Dermis blood vessel endothelial cell (primary cell): ENCODE measurements at regions not wholly inside any gene's neighbourhood (a gene's known extent, or its start where the extent isn't known, plus 50 kb on each side); places are given as distances from the start of the nearest gene placed in this dataset.

Experiments used
- DNase-seq: peaks from one replicate; pipeline ENCODE4 v3.0.0; 2010

DNA sequence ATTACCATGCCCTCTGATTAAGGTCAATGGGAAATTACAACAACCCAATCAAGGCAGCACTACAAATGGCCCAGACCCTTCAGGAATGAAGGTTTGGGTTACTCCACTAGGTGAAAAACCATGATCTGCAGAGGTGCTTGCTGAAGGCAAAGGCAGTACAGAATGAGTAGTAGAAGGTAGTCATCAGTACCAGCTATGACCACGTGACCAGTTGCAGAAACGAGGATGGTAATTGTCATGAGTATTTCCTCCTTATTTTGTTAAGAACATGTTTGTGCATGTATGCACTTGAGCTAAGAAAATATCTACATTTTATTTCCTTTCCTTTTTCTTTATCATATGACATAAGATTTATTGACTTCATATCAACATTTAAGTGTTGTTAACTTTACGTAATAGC is 607.1 kb downstream of the KCNT2 start:
- no peak for DNase-seq

DNA sequence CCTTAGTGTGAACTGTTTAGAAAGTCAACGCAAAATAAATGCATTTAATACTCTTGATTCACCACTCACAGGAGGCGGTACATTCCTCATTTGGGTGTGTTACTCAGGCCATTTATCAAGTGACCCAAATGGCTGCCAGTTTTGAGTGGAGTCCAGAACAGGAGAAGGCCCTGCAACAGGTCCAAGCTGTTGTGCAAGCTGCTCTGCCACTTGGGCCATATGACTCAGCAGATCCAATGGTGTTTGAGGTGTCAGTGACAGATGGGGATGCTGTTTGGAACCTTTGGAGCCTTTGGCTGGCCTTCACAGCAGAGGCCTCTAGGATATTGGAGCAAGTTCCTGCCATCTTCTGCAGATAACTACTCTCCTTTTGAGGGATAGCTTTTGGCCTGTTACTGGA is 609.2 kb downstream of the KCNT2 start:
- DNase-seq, result no peak

DNA sequence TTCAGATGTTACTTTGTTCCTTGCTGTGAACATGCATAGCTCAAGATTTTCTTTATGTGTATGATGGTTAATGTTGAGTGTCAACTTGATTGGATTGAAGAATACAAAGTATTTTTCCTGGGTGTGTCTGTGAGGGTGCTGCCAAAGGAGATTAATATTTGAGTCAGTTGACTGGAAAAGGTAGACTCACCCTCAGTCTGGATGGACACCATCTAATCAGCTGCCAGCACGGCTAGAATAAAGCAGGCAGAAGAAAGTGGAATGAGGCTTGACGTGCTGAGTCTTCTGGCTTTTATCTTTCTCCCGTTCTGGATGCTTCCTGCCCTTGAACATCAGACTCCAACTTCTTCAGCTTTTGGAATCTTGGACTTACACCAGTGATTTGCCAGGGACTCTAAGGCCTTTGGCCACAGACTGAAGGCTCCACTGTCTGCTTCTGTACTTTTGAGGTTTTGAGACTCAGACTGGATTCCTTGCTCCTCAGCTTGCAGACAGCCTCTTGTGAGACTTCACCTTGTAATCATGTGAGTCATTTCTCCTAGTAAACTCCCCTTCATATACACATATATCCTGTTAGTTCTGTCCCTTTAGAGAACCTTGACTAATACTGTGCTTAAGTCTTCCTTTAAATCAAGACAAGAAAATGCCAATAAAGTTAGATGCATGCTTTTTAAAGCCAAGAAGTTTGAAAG is 626.6 kb downstream of the KCNT2 start:
- no peak for DNase-seq

DNA sequence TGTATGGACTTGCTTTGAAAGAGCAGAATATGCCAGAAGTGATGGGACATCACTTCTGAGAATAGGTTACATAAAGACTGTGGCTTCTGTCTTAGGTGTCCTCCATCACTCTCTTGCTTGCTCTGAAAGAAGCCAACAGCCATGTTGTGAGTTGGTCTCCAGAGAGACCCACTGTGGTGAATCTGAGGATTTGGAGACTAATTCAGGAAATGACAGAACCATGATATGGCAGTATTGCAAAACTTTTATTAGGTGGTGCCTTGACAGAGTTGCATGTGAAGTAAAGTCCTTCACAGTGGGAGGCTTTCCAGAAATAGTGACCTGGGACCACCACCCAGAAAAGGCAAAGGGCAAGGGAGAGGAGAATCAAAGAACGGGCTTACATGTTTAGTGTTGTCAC is 628.6 kb downstream of the KCNT2 start:
- no peak for DNase-seq

DNA sequence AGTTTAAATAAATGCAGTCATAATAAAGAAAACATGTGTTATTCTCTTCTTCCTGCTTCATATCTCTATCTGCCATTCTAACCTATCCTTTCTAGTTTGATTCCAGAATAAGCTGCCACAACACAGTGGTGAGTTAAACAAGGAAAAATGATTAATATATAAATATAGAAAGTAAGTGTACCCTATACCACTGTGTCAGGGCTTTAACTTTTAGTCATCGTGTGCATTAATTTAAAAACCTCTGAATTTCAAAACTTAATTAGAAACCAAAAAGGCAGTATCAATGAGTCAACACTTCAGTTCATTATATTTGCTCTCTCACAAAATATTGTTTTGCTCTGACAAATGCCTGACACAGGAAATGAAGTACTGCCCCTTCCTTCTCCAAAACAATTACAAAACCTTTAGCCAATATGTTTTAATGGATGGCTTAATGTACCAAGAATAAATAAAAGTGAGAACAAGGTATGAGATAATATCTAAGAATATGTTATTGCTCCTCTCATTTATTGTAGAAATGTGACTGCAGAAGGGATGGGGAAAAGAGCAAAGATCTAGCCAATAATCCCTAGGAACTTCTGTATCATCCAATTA is 634.8 kb downstream of the KCNT2 start:
- no peak for DNase-seq

DNA sequence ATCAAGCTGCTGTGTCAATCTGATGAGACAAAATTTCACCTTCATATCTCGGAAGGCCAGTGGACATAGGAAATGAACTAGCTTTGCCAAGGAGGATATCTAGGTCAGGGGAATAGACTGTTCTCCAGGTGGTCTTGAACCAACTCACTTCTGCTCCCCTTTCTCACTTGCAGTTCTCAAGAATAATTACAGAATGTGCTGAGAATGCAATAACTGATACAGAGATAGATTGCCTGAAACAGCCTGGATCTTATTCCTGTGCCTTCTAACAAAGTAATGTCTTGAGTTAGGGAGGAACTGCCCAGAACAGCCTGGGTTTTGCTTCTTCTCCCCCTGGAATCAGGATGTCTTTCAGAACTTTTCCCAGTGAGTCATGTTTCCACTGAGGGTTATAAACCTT is 636.7 kb downstream of the KCNT2 start:
- no peak for DNase-seq

DNA sequence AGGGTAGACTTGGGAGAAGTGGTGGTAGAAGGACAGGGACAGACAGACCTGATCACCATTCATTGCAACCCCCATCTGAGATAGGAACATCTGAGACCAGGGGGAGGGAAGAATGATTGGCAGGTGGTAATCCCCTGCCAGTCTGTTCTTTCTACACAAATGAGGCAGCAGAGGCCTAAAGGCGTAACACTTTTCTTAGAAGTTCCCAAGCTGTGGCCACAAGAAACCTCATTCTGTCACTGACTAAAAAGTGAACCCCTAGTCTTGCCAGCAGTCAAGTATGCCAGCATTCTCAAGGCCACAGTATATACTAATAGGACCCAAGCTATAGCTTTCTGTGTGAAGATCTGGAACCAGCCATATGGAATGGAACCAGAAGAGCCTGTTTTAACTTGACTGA is 638.0 kb downstream of the KCNT2 start:
- DNase-seq, result no peak

DNA sequence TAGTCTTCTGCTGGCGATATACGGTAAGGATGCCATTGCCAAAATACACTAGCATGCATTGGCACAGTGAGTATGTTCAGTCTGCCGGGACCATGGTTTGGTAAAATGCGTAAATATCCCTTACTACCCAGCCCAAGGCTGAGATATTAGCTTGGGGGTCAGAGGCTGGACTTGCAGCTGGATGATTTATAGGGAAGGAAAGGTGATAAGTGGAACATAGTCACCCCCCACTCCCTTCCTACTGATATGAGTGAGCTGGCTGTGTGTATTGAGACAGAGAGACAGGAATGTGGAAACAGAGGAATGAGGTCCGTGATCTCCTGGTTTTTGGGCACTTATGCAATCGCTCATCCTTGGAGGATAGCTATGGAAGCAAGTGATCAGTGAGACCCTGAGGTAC is 642.8 kb downstream of the KCNT2 start:
- DNase-seq, result no peak

DNA sequence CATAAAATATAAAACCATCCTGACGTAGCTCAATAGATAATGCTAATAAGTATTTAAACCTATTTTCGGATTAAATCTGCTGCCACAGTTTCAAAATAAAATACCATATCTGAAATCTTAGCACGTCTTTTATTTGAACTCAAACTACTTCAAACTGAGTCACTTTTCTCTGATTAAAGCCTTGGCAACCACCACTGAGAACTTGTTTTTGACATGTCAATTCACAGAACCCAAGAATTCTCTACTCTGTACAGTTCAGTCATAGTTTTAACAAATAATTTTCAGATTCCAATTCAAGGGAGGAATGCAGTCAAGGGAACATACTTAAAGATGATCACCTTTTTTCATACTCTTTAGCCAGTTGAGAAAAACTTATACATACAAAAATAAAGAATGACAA is 643.2 kb downstream of the KCNT2 start:
- no peak for DNase-seq

DNA sequence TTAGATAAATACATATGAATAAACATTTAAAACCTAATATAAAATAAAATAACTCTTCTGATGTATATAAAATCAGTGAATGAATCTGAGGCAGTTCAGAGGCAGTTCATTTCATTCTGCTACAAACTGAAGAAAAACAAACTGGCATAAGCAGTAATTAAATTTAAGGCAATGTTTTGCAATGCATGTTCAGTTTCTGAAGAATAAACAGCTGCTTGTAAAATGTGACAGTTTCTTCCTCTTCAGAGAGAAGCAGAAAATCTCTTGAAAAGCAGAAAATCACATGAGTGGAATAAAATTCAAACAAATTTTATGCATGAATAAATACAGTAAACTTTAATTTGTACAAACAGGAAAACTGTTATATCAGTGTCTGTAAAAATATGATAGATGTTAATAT is 643.7 kb downstream of the KCNT2 start:
- DNase-seq, result no peak

DNA sequence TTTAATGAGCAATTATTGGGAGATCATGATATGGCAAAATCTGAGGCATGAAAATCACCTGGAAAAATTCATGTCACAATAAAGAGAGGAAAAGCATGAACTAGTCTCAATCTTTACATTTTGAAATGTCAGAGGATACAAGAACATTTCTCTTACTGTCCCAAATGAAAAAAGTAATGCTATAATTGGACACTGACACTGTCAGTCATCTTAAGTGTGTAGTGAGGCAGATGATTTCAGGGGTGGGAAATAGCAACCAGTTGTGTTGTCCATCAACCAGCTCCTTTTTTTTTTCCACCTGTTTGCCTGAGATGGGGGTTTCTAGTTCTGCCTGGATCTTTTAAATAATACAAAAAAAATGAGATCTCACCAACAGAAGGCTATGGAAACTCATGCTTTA is 646.2 kb downstream of the KCNT2 start:
- DNase-seq, result no peak

DNA sequence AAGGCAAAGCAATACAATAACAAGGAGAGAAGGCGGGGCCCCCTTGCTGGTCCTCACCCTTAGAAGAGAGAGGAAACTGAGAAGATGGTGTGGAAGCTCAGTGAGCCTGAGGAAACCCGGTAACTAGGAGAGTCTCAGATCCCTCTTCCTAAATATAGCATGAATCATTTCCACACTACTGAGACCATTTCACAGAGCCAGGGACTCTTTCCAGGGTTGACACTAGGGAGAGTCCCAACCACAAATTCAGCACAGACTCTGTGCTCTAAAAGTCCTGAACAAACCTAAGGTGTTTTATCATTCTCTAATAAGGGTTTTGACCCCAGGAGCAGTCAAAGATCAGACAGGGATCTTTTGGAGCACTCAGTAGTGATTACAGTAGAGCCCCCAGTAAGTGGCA is 647.7 kb downstream of the KCNT2 start:
- no peak for DNase-seq

DNA sequence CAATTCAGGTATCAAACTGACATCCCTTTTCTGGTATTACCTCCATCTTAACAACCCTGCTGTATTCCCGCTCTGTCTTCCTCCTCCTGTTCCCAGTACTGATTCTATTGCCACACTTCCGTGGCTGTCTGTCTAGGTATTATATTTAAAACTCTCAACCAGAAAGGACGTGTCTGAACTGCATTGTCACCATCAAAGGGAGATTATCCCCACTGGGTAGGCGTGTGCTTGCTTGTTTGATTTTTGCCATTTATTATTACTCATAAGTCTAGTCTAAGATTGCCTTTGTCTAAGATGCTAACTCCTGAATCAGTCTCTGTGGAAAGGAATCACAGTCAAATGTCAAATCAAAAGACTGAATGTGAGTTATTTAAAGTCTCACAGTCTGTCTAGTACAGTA is 650.1 kb downstream of the KCNT2 start:
- no peak for DNase-seq

DNA sequence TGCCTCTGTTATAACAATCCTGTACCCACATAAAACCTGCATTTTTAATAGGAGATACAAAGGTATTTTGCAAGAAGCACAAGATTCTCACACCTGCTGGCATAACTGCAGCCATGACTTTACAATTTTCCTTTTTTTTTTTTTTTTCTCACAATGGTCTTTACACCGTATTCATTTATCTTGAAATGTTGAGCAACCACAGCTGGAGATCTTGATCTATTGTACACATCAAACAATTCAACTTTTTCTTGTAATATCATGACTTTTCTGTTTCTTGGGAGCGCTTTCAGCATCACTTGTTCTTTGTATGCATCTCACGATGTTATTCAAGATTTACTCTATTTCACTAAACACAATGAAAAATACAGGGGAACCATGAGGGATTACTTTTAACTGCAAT is 651.4 kb downstream of the KCNT2 start:
- DNase-seq, result no peak

DNA sequence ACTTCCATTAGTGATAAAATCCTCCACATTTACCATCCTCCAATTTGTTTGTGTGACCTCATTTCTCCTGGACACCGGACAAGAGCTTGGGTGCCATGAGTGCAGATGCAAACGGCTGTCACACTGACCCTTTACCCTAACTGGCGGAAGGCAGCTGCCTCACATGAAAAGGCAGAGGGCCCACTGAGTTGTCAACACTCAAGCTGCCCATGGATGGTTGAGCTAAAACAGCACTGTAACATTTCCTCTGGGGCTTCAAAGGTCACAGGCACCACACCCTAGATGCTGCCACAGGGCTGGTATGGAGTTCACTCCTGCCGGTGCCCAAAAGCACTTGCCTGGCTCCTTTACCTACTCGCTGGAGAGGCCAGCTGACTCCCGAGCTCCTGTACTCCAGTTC is 653.4 kb downstream of the KCNT2 start:
- no peak for DNase-seq

DNA sequence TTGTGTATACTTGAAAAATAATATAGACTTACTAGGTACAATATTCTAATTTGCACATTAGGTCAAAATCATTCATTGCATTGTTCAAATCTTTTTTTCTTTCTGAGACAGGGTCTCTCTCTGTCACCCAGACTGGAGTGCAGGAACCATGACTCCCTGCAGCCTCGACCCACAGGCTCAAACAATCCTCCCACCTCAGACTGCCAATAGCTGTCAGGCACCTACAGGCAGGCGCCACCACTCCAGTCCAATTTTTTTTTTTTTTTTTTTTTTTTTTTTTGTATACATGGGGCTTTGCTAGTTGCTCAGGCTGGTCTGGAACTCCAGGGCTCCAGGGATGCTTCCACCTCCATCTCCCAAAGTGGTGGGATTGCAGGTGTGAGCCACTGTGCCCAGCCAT is 656.9 kb downstream of the KCNT2 start:
- DNase-seq, result no peak

DNA sequence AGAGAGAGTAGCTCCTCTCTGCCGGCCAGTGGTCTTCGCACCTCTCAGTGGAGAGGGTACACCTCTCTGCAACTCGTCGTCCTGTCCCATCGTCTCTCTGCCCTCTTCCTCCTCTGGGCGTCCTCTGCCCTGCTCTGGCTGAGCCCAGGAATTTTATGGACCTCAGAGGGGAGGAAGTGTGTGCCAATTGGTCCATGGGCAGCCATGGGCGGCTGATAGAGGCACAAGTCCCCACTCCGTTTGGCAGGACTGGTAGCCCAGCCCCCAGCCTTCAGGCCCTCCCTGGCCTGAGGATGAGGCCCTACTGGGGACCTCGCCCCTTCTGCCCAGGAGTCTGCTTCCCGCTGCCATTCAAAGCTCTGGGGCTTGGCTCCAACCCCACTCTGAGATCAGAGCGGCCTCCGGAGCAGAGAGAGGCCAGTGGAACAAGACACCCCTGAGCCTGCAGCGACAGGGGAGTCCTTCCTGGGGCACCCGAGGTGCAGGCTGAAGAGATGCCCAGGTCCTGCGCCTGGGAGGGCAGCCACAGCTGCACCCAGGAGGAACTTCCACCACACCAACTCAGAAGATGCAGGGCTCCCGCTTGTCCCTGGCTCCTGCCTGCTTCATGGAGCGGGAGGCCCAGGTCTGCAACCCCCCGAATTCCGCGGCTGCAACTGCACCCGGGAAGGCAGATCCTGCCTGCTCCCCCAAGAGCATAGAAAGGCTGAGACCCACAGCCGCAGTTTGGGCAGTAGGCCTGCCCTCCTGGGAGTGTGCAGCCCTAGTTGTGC is 659.9 kb downstream of the KCNT2 start:
- DNase-seq, result no peak

DNA sequence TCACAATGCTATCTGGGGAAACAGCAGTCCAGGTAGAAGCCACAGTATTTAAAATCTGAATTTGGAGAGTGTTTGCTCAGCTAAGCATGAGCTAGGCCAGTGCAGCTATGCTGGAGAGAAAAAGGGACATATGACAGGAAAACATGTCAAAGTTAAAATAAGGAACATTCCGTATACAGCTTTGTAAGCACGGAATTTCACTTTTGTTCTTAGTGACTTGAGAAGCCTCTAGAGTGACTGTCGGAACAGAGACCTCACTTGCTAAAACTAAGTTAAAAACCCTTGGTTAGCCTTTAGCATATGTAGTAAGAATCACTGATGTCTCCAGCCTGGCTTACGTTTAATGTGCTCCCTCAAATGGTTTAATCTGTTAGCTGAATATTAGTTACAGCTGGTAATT is 661.7 kb downstream of the KCNT2 start:
- DNase-seq, result no peak

DNA sequence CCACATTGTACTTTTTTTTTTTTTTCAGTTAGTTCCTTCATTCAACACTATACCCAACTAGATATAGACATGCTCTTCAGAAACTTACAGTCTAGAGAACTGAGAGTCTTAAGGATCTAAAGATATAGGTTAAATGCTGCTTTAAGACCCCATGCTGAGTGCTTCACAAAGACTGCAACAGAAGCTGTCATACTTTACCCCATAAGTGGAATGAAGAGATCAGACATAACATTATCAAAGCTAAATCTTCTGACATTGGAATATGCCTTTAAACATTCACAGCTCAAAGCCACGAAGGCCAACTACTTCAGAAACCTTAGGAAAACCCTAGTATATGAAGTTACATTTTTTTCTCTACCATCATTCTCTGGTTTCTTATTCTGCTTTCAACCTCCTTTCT is 666.4 kb downstream of the KCNT2 start:
- DNase-seq, result no peak

DNA sequence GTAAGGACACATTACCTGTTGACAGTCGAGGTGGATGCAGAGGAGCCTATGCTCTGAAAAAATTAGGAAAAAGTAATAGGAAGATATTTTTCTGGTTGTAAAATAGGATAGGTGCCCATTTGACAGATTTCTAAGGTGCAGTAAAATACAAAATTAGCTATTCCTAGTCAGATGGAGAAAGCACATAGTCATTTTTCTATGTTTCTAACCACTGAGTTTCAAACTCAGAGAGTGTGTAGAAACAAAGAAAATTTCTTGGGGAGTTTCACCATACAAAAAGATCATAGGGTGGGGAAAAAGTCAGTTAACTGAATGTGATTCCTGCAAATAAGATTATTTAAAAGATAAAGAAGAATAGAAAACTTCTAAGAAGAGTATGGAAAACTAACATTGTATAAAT is 666.9 kb downstream of the KCNT2 start:
- DNase-seq, result no peak

DNA sequence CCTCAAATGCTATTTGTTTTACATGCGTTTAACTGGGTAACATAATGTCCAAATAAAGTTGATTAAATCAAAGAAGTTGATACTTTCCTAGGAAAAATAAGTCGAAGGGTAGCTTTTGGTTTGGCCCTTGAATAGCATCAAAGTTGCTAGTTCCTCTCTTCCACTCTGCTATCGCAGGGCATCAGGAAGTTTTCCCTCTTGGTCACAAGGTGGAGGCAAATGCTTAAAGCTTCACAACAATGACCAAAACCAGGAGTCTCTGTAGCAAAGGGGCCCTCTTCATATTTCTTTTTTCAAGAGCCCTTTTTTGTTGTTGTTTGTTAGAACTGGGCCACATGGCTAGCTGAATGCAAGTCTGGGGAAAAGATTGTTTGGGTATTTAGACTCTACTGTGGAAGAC is 668.4 kb downstream of the KCNT2 start:
- DNase-seq, result no peak

DNA sequence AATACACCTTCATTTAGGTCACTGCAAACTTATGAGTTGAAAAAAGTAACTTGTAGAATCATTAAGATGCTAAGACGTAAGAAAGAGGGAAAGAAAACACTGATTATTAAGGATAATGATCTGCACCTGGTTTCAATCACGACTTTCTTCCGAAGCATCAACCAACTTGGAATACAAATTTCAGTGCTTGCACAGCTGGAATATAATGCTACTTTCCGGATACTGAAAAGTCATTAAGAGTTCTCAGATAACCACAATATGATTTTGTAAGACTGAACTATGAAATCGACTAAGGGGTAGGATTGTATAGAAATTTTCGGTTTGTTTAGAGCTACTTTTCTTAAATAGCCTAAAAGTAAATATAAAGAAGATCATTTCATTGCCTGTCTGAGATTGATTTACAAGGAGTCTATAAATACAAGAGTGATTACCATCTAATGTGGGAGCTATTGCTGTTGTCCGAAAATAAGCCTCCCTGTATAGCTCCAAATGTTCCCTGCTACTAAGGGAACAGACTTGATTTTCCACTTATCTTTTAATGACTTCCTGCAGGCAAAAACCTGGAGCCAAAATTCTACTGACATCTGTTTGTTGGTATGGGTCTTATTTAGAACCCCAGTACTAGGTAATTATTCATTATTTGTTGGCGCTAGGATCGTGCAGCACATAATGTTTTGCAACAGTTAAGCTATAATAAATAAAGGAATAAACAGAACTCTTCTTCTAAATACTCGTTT is 673.3 kb downstream of the KCNT2 start:
- no peak for DNase-seq

DNA sequence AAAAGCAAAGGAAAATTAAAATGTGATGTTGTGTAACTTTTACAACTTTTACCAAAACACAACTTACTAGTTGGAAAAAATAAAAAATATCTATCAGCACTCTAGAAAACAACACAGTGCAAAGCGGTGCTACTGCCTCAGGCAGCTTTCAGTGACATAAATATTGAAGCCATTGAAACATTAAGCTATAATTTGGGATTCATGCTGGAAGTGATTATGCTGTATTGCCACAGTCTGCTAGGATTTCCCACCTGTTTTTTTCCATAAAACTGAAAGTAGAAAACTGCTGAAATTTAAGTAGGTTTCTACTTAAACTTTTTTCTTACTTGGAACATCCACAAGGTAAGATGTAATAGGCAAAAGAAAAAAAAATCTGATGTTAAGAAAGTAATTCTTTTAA is 674.4 kb downstream of the KCNT2 start:
- no peak for DNase-seq

DNA sequence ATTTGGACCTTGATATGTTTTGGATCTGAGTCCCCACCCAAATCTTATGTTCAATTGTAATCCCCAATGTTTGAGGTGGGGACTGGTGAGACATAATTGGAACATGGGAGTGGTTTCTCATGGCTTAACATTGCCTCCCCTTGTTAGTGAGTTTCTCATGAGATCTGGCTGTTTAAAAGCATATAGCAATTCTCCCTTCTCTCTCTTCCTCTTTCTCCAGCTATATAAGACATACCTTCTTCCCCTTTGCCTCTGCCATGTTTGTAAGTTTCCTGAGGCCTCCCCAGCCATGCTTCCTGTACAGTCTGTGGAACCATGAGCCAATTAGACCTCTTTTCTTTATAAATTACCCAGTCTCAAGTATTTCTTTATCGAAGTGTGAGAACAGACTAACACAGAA is 692.4 kb downstream of the KCNT2 start:
- no peak for DNase-seq
